Cardiac muscle cell (in vitro differentiated cells and primary cell): ENCODE measurements at regions not wholly inside any gene's neighbourhood (a gene's known extent, or its start where the extent isn't known, plus 50 kb on each side); places are given as distances from the start of the nearest gene placed in this dataset.

Experiments
- DNase-seq, 2 donors: peaks; one replicate each; pipeline versions ENCODE4 v3.0.0 to v3.0.0-alpha.2; 2010 to 2017; ENCODE audit warnings: low read depth in 1 of 2, low spot score in 1 of 2
- H3K27ac ChIP-seq: fragments of 200-600 bp; sonication (generic); 2 replicates; pipeline ENCODE4 v1.5.1; 2016
- H3K27me3 ChIP-seq: fragments of 200-600 bp; sonication (generic); 2 replicates; pipeline ENCODE4 v1.6.0; 2016; ENCODE audit warnings: control low read depth
- H3K36me3 ChIP-seq: fragments of 200-600 bp; sonication (generic); 2 replicates; pipeline ENCODE4 v1.5.1; 2016; ENCODE audit warnings: control low read depth
- H3K4me1 ChIP-seq: fragments of 200-600 bp; sonication (generic); 2 replicates; pipeline ENCODE4 v1.8.1; 2017; ENCODE audit warnings: low read depth, mild to moderate bottlenecking, mixed run types
- H3K4me3 ChIP-seq: fragments of 200-600 bp; sonication (generic); 2 replicates; pipeline ENCODE4 v1.5.1; 2016; ENCODE audit warnings: mild to moderate bottlenecking
- H3K9me3 ChIP-seq: fragments of 200-600 bp; sonication (generic); 2 replicates; pipeline ENCODE4 v1.5.1; 2017; ENCODE audit warnings: low read depth, mild to moderate bottlenecking, control low read depth
- TF ChIP-seq, protein P1 (sequence below): IDR thresholded peaks from 2 replicates; pipeline ENCODE4 v1.5.1; 2012; ENCODE audit warnings: low read depth, mild to moderate bottlenecking, low read length

DNA sequence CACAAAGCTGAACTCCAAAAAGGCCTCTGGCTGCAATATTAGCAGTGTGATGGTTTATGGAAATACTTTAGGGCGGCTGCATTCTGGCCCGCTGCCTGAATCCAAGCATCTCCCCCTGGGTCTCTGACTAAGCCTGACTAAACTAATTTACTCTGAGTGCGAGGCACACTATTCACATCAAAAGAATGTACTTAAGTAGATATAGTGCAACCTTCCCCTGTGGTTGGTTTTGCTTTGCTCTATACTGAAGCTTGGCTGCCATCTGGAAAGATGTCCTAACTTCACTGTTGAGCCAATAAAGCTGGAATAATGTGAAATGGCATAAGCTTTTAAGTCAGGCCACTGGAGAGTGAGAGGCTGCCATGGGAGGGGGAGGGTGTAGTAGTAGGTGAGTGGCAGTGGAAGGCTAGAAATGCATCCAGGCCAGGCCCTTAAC, 321.6 kb downstream of the AASDHPPT start:
- TF ChIP-seq, protein P1, sequence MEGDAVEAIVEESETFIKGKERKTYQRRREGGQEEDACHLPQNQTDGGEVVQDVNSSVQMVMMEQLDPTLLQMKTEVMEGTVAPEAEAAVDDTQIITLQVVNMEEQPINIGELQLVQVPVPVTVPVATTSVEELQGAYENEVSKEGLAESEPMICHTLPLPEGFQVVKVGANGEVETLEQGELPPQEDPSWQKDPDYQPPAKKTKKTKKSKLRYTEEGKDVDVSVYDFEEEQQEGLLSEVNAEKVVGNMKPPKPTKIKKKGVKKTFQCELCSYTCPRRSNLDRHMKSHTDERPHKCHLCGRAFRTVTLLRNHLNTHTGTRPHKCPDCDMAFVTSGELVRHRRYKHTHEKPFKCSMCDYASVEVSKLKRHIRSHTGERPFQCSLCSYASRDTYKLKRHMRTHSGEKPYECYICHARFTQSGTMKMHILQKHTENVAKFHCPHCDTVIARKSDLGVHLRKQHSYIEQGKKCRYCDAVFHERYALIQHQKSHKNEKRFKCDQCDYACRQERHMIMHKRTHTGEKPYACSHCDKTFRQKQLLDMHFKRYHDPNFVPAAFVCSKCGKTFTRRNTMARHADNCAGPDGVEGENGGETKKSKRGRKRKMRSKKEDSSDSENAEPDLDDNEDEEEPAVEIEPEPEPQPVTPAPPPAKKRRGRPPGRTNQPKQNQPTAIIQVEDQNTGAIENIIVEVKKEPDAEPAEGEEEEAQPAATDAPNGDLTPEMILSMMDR: no peak
- DNase-seq: peak in 1 of 2 donors; percentile 99
- no peaks in the 10 kb centered on the region for H3K36me3 ChIP-seq
- no peaks in the 10 kb centered on the region for H3K27me3 ChIP-seq
- no peaks in the 10 kb centered on the region for H3K4me1 ChIP-seq
- no peak overlapping the region for H3K4me3 ChIP-seq
- H3K27ac ChIP-seq: no peak overlapping the region
- H3K9me3 ChIP-seq: no peaks in the 10 kb centered on the region

DNA sequence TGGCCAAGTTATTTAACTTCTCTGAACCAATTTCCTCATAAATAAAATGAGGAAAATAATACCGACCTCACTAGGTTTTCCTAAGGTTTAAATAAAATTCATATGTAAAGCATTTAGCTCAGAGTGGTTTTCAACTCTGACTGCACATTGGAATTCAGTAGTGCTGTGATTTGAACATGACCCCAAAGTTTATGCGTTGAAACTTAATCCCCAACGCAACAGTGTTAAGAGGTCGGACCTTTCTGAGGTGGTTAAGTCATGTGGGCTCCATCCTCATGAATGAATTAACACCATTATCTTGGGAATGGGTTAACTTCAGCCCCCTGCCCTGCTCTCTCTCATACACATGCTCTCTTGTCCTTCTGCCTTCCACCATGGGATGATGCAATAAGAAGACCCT, 322.2 kb downstream of the AASDHPPT start:
- DNase-seq: no peak
- TF ChIP-seq, protein P1: no peak
- H3K4me3 ChIP-seq: no peak overlapping the region
- H3K36me3 ChIP-seq: no peaks in the 10 kb centered on the region
- H3K27ac ChIP-seq: no peak overlapping the region
- H3K9me3 ChIP-seq: no peaks in the 10 kb centered on the region
- H3K4me1 ChIP-seq: no peaks in the 10 kb centered on the region
- no peaks in the 10 kb centered on the region for H3K27me3 ChIP-seq

DNA sequence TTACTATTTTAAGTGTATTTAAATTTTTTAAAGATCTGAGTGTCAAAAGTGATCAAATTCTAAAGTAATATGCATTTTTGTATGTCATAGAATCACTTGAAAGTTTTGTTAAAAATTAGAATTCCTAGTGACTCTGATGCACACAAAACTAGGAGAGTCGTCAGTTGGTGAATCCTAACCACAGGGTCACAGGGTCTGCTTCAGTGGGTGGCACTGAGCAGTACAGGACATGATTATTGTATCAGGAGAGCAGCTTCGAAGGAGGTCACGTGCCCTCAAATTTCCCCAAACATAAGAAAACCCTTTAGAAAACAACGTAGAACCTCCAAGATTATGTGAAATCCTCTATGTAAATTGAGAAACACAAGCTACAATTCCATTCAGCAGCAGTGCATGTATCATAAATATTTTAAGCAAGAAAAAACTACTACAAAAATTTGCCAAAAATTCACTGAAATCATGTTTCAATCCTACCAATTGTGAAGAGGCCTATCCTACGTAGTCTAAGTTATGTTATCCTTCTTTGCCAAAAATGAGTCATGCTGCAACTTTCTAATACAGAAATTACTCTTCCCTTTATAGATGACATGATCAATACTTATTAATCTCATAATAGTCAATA, 323.6 kb downstream of the AASDHPPT start:
- H3K27me3 ChIP-seq: no peaks in the 10 kb centered on the region
- TF ChIP-seq, protein P1: no peak
- no peak for DNase-seq

DNA sequence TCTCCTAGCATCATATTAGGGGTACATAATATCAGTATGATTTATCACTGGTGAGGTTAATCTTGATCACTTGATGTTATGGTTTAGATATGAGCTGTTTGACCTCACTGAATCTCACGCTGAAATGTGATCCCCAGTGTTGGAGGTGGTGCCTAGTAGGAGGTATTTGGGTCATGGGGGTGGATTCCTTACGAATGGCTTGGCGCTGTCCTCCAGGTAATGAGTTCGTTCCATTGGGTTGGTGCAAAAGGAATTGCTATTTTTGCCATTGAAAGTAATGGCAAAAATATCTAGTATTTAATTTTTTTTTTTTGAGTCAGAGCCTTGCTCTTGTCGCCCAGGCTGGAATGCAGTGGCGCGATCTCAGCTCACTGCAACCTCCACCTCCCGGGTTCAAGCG, 326.3 kb downstream of the AASDHPPT start:
- Histone ChIP-seq H3K36me3 (no peaks in the 10 kb centered on the region), H3K4me1 (no peaks in the 10 kb centered on the region)
- TF ChIP-seq, protein P1: no peak

More for the DNA sequence above, 323.6 kb downstream of the AASDHPPT start:
- H3K9me3 ChIP-seq: no peaks in the 10 kb centered on the region
- no peaks in the 10 kb centered on the region for H3K4me1 ChIP-seq
- H3K36me3 ChIP-seq: no peaks in the 10 kb centered on the region
- no peak overlapping the region for H3K27ac ChIP-seq
- H3K4me3 ChIP-seq: no peak overlapping the region

DNA sequence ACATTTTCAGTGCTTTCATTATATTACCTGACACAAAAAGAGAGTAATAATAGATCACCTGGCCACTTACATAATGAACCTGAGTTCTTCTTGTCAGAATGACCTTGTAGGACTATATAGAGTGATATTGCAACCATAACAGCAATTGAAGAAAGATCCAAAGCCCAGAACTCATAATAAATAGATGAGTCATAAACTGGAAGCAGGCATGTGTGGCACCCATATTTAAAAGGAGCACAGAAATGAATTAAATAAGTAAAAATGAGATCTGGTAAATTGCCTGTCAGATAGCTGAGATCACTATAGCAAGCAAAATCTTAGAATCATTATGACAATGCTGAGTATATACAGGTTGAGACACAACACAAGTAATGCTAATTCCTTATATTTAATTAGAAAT, 331.8 kb downstream of the AASDHPPT start:
- TF ChIP-seq, protein P1: no peak
- Histone ChIP-seq H3K9me3 (no peaks in the 10 kb centered on the region), H3K4me1 (no peaks in the 10 kb centered on the region), H3K27me3 (no peaks in the 10 kb centered on the region), H3K27ac (no peak overlapping the region), H3K4me3 (no peak overlapping the region), H3K36me3 (no peaks in the 10 kb centered on the region)
- DNase-seq: no peak

More for the DNA sequence above, 326.3 kb downstream of the AASDHPPT start:
- Histone ChIP-seq H3K4me3 (no peak overlapping the region), H3K27ac (no peak overlapping the region), H3K27me3 (no peaks in the 10 kb centered on the region), H3K9me3 (no peaks in the 10 kb centered on the region)
- DNase-seq: no peak

DNA sequence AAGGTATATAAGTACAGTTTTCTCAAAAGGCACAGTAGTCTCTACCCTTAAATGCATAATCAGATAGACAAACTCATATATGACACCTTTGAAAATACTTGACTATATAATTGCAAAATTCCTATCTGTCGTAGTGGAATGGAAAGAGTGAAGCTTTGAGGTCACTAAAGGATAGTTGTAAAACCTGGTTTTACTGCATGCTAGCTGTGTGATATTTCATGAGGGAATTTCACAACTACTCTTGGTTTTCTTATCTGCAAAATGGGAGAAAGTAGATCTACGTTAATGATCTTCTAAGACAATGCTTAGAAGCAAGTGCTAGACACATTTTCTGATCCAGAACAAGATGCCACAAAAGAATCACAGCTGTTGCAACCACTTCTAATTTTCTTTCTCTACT, 332.2 kb downstream of the AASDHPPT start:
- Histone ChIP-seq H3K36me3 (no peaks in the 10 kb centered on the region), H3K4me3 (no peak overlapping the region), H3K27ac (no peak overlapping the region), H3K9me3 (no peaks in the 10 kb centered on the region), H3K27me3 (no peaks in the 10 kb centered on the region), H3K4me1 (no peaks in the 10 kb centered on the region)
- no peak for DNase-seq
- TF ChIP-seq, protein P1: no peak
